ENCODE measurements at regions not wholly inside any gene's neighbourhood (a gene's known extent, or its start where the extent isn't known, plus 50 kb on each side); places are given as distances from the start of the nearest gene placed in this dataset.

- Mint-ChIP-seq H3K27ac (no peak overlapping the region), H3K4me1 (ENCODE audit: low read depth) (no peaks in the 10 kb centered on the region), H3K27me3 (peaks cover 28% of the 10 kb centered on the region), H3K36me3 (ENCODE audit: low read depth) (no peaks in the 10 kb centered on the region), H3K4me3 (no peak overlapping the region), H3K9me3 (no peaks in the 10 kb centered on the region)
- no peak for DNase-seq
Observed at GRCh38 chr22:47782328-47783075, 1020.1 kb downstream of the TBC1D22A start.

- H3K4me1 Mint-ChIP-seq (ENCODE audit: low read depth): no peaks in the 10 kb centered on the region
- no peaks in the 10 kb centered on the region for H3K36me3 Mint-ChIP-seq (ENCODE audit: low read depth)
- no peak overlapping the region for H3K4me3 Mint-ChIP-seq
- H3K27me3 Mint-ChIP-seq: peaks cover 26% of the 10 kb centered on the region
- H3K27ac Mint-ChIP-seq: no peak overlapping the region
- H3K9me3 Mint-ChIP-seq: no peaks in the 10 kb centered on the region
- no peak for DNase-seq
Observed at GRCh38 chr22:47781427-47782111, 1019.1 kb downstream of the TBC1D22A start.

- Mint-ChIP-seq H3K9me3 (no peaks in the 10 kb centered on the region), H3K4me1 (ENCODE audit: low read depth) (no peaks in the 10 kb centered on the region), H3K27ac (no peak overlapping the region), H3K27me3 (peaks cover 21% of the 10 kb centered on the region), H3K4me3 (no peak overlapping the region), H3K36me3 (ENCODE audit: low read depth) (no peaks in the 10 kb centered on the region)
- no peak for DNase-seq
Observed at GRCh38 chr22:47781024-47781423, 1018.6 kb downstream of the TBC1D22A start.

- Mint-ChIP-seq H3K4me1 (ENCODE audit: low read depth) (no peaks in the 10 kb centered on the region), H3K27ac (no peak overlapping the region), H3K9me3 (no peaks in the 10 kb centered on the region), H3K4me3 (no peak overlapping the region), H3K27me3 (peaks cover 15% of the 10 kb centered on the region), H3K36me3 (ENCODE audit: low read depth) (no peaks in the 10 kb centered on the region)
- no peak for DNase-seq
Observed at GRCh38 chr22:47780281-47780875, 1017.9 kb downstream of the TBC1D22A start.

GRCh38 chr22:47779474-47779873 is 1017.0 kb downstream of the TBC1D22A start:
- Mint-ChIP-seq H3K27ac (no peak overlapping the region), H3K4me3 (no peak overlapping the region), H3K27me3 (peaks cover 14% of the 10 kb centered on the region), H3K36me3 (ENCODE audit: low read depth) (no peaks in the 10 kb centered on the region), H3K9me3 (no peaks in the 10 kb centered on the region), H3K4me1 (ENCODE audit: low read depth) (no peaks in the 10 kb centered on the region)
- DNase-seq: no peak

GRCh38 chr22:47778160-47778658 is 1015.8 kb downstream of the TBC1D22A start:
- H3K27ac Mint-ChIP-seq: no peak overlapping the region
- no peaks in the 10 kb centered on the region for H3K36me3 Mint-ChIP-seq (ENCODE audit: low read depth)
- no peaks in the 10 kb centered on the region for H3K4me1 Mint-ChIP-seq (ENCODE audit: low read depth)

GRCh38 chr22:47777426-47777825 is 1015.0 kb downstream of the TBC1D22A start:
- DNase-seq: no peak
- Mint-ChIP-seq H3K9me3 (no peaks in the 10 kb centered on the region), H3K27ac (no peak overlapping the region), H3K4me1 (ENCODE audit: low read depth) (no peaks in the 10 kb centered on the region), H3K4me3 (no peak overlapping the region), H3K36me3 (ENCODE audit: low read depth) (no peaks in the 10 kb centered on the region), H3K27me3 (peaks cover 12% of the 10 kb centered on the region)

More at GRCh38 chr22:47778160-47778658, 1015.8 kb downstream of the TBC1D22A start:
- Mint-ChIP-seq H3K9me3 (no peaks in the 10 kb centered on the region), H3K4me3 (no peak overlapping the region), H3K27me3 (peaks cover 12% of the 10 kb centered on the region)
- no peak for DNase-seq

- no peak overlapping the region for H3K4me3 Mint-ChIP-seq
- DNase-seq: no peak
Observed at GRCh38 chr22:47776329-47776728, 1013.9 kb downstream of the TBC1D22A start.

GRCh38 chr22:47775686-47776085 is 1013.2 kb downstream of the TBC1D22A start:
- no peaks in the 10 kb centered on the region for H3K4me1 Mint-ChIP-seq (ENCODE audit: low read depth)

More at GRCh38 chr22:47776329-47776728, 1013.9 kb downstream of the TBC1D22A start:
- H3K27ac Mint-ChIP-seq: no peak overlapping the region
- peaks cover 8% of the 10 kb centered on the region for H3K27me3 Mint-ChIP-seq
- H3K36me3 Mint-ChIP-seq (ENCODE audit: low read depth): no peaks in the 10 kb centered on the region
- peaks cover 3% of the 10 kb centered on the region for H3K9me3 Mint-ChIP-seq
- H3K4me1 Mint-ChIP-seq (ENCODE audit: low read depth): no peaks in the 10 kb centered on the region

GRCh38 chr22:47775191-47775590 is 1012.7 kb downstream of the TBC1D22A start:
- peaks cover 14% of the 10 kb centered on the region for H3K27me3 Mint-ChIP-seq
- no peaks in the 10 kb centered on the region for H3K36me3 Mint-ChIP-seq (ENCODE audit: low read depth)

More at GRCh38 chr22:47775686-47776085, 1013.2 kb downstream of the TBC1D22A start:
- no peaks in the 10 kb centered on the region for H3K36me3 Mint-ChIP-seq (ENCODE audit: low read depth)
- H3K27me3 Mint-ChIP-seq: peaks cover 13% of the 10 kb centered on the region
- H3K27ac Mint-ChIP-seq: no peak overlapping the region
- DNase-seq: no peak
- peaks cover 3% of the 10 kb centered on the region for H3K9me3 Mint-ChIP-seq
- H3K4me3 Mint-ChIP-seq: no peak overlapping the region

GRCh38 chr22:47773635-47774034 is 1011.2 kb downstream of the TBC1D22A start:
- no peak overlapping the region for H3K4me3 Mint-ChIP-seq
- peaks cover 21% of the 10 kb centered on the region for H3K27me3 Mint-ChIP-seq
- DNase-seq: no peak
- no peak overlapping the region for H3K27ac Mint-ChIP-seq
- H3K4me1 Mint-ChIP-seq (ENCODE audit: low read depth): no peaks in the 10 kb centered on the region
- no peaks in the 10 kb centered on the region for H3K36me3 Mint-ChIP-seq (ENCODE audit: low read depth)
- peaks cover 3% of the 10 kb centered on the region for H3K9me3 Mint-ChIP-seq

More at GRCh38 chr22:47775191-47775590, 1012.7 kb downstream of the TBC1D22A start:
- DNase-seq: no peak
- no peak overlapping the region for H3K27ac Mint-ChIP-seq
- peaks cover 3% of the 10 kb centered on the region for H3K9me3 Mint-ChIP-seq
- no peaks in the 10 kb centered on the region for H3K4me1 Mint-ChIP-seq (ENCODE audit: low read depth)
- H3K4me3 Mint-ChIP-seq: no peak overlapping the region

- Mint-ChIP-seq H3K4me3 (no peak overlapping the region), H3K27me3 (peaks cover 24% of the 10 kb centered on the region), H3K4me1 (ENCODE audit: low read depth) (no peaks in the 10 kb centered on the region), H3K27ac (no peak overlapping the region), H3K9me3 (peaks cover 3% of the 10 kb centered on the region), H3K36me3 (ENCODE audit: low read depth) (no peaks in the 10 kb centered on the region)
- DNase-seq: no peak
Observed at GRCh38 chr22:47772864-47773263, 1010.4 kb downstream of the TBC1D22A start.

- H3K4me1 Mint-ChIP-seq (ENCODE audit: low read depth): no peaks in the 10 kb centered on the region
- no peak overlapping the region for H3K27ac Mint-ChIP-seq
- H3K36me3 Mint-ChIP-seq (ENCODE audit: low read depth): no peaks in the 10 kb centered on the region
- H3K4me3 Mint-ChIP-seq: no peak overlapping the region
- H3K27me3 Mint-ChIP-seq: peaks cover 40% of the 10 kb centered on the region
- DNase-seq: no peak
- H3K9me3 Mint-ChIP-seq: peaks cover 3% of the 10 kb centered on the region
Observed at GRCh38 chr22:47769652-47770051, 1007.2 kb downstream of the TBC1D22A start.

GRCh38 chr22:47768027-47768426 is 1005.6 kb downstream of the TBC1D22A start:
- H3K4me3 Mint-ChIP-seq: no peak overlapping the region
- no peak overlapping the region for H3K27ac Mint-ChIP-seq
- no peaks in the 10 kb centered on the region for H3K36me3 Mint-ChIP-seq (ENCODE audit: low read depth)
- no peak for DNase-seq
- no peaks in the 10 kb centered on the region for H3K4me1 Mint-ChIP-seq (ENCODE audit: low read depth)
- H3K9me3 Mint-ChIP-seq: peaks cover 3% of the 10 kb centered on the region
- H3K27me3 Mint-ChIP-seq: peaks cover 43% of the 10 kb centered on the region

GRCh38 chr22:47767403-47767802 is 1005.0 kb downstream of the TBC1D22A start:
- Mint-ChIP-seq H3K27ac (no peak overlapping the region), H3K4me3 (no peak overlapping the region), H3K27me3 (peaks cover 43% of the 10 kb centered on the region), H3K9me3 (peaks cover 3% of the 10 kb centered on the region), H3K36me3 (ENCODE audit: low read depth) (no peaks in the 10 kb centered on the region), H3K4me1 (ENCODE audit: low read depth) (no peaks in the 10 kb centered on the region)
- DNase-seq: no peak

All from activated T-cell treated with anti-CD3 and anti-CD28 coated beads, Interleukin-2, amount 50 U/mL, for 24 hours (primary cell).